NT2/D1 (cell line): ENCODE measurements at regions not wholly inside any gene's neighbourhood (a gene's known extent, or its start where the extent isn't known, plus 50 kb on each side); places are given as distances from the start of the nearest gene placed in this dataset.
"Not testable (repeated sequence)": the region's sequence is repeated elsewhere in the genome, so short reads cannot be mapped to it uniquely, and the experiment has no call there.

ENCODE experiments used
- DNase-seq: peaks from one replicate; pipeline ENCODE4 v3.0.0-alpha.2; 2011; ENCODE audit warnings: low read depth, low spot score
- H3K27me3 ChIP-seq: 2 replicates; pipeline ENCODE4 v1.6.0; 2011; ENCODE audit warnings: mild to moderate bottlenecking; ENCODE audit not compliant: insufficient read length, insufficient read depth
- H3K36me3 ChIP-seq: 2 replicates; pipeline ENCODE4 v1.6.1; 2011; ENCODE audit warnings: mild to moderate bottlenecking, low read length, mixed read lengths; ENCODE audit not compliant: insufficient read depth, insufficient read length
- H3K4me1 ChIP-seq: 2 replicates; pipeline ENCODE4 v1.5.1; 2011; ENCODE audit not compliant: insufficient read depth, insufficient read length
- H3K4me3 ChIP-seq: 2 replicates; pipeline ENCODE4 v1.5.1; 2011; ENCODE audit warnings: low read depth; ENCODE audit not compliant: insufficient read length
- H3K9ac ChIP-seq: 2 replicates; pipeline ENCODE4 v1.6.0; 2011; ENCODE audit warnings: low read depth; ENCODE audit not compliant: insufficient read length
- H3K9me3 ChIP-seq: 2 replicates; pipeline ENCODE4 v1.5.1; 2011; ENCODE audit warnings: mild to moderate bottlenecking, low read length; ENCODE audit not compliant: insufficient read depth
- SUZ12 ChIP-seq: IDR thresholded peaks from 2 replicates; pipeline ENCODE4 v1.6.1; 2011; ENCODE audit not compliant: insufficient read length, insufficient read depth; ENCODE audit errors: extremely low read depth
- YY1 ChIP-seq: IDR thresholded peaks from 2 replicates; pipeline ENCODE4 v1.6.1; 2011; ENCODE audit not compliant: insufficient read length, insufficient read depth
- ZNF274 ChIP-seq: IDR thresholded peaks from 2 replicates; pipeline ENCODE4 v1.6.1; 2011; ENCODE audit warnings: mild to moderate bottlenecking, low read depth, low read length

GRCh38 chr7:106566196-106566595, 94.8 kb downstream of the CCDC71L start:
- Histone ChIP-seq H3K9ac (no peak overlapping the region), H3K4me1 (no peaks in the 10 kb centered on the region), H3K4me3 (no peak overlapping the region), H3K36me3 (no peaks in the 10 kb centered on the region), H3K9me3 (peaks cover 4% of the 10 kb centered on the region; the same call in 1 of the 2 replicates), H3K27me3 (no peaks in the 10 kb centered on the region)
- TF ChIP-seq ZNF274 (no peak), YY1 (no peak), SUZ12 (no peak)
- DNase-seq, result no peak

GRCh38 chr7:106565428-106565827, 95.5 kb downstream of the CCDC71L start:
- H3K9me3 ChIP-seq, result peaks cover 4% of the 10 kb centered on the region; the same call in 1 of the 2 replicates
- H3K4me1 ChIP-seq, result no peaks in the 10 kb centered on the region
- no peak overlapping the region for H3K9ac ChIP-seq
- H3K36me3 ChIP-seq, result no peaks in the 10 kb centered on the region
- no peaks in the 10 kb centered on the region for H3K27me3 ChIP-seq
- TF ChIP-seq ZNF274, result no peak
- TF ChIP-seq SUZ12, result no peak
- no peak for TF ChIP-seq YY1
- H3K4me3 ChIP-seq, result no peak overlapping the region
- no peak for DNase-seq

GRCh38 chr7:106563466-106564150, 97.3 kb downstream of the CCDC71L start:
- no peaks in the 10 kb centered on the region for H3K9me3 ChIP-seq
- no peaks in the 10 kb centered on the region for H3K27me3 ChIP-seq
- H3K4me3 ChIP-seq, result no peak overlapping the region
- no peaks in the 10 kb centered on the region for H3K4me1 ChIP-seq
- no peaks in the 10 kb centered on the region for H3K36me3 ChIP-seq
- DNase-seq, result no peak
- TF ChIP-seq SUZ12 (no peak), YY1 (no peak), ZNF274 (no peak)
- no peak overlapping the region for H3K9ac ChIP-seq

- no peak for DNase-seq
- TF ChIP-seq YY1 (no peak), SUZ12 (no peak), ZNF274 (no peak)
- Histone ChIP-seq H3K4me1 (no peaks in the 10 kb centered on the region), H3K27me3 (no peaks in the 10 kb centered on the region), H3K9me3 (no peaks in the 10 kb centered on the region), H3K4me3 (no peak overlapping the region), H3K36me3 (no peaks in the 10 kb centered on the region), H3K9ac (no peak overlapping the region)
These were observed 98.1 kb downstream of the CCDC71L start for GRCh38 chr7:106562711-106563366.

DNA sequence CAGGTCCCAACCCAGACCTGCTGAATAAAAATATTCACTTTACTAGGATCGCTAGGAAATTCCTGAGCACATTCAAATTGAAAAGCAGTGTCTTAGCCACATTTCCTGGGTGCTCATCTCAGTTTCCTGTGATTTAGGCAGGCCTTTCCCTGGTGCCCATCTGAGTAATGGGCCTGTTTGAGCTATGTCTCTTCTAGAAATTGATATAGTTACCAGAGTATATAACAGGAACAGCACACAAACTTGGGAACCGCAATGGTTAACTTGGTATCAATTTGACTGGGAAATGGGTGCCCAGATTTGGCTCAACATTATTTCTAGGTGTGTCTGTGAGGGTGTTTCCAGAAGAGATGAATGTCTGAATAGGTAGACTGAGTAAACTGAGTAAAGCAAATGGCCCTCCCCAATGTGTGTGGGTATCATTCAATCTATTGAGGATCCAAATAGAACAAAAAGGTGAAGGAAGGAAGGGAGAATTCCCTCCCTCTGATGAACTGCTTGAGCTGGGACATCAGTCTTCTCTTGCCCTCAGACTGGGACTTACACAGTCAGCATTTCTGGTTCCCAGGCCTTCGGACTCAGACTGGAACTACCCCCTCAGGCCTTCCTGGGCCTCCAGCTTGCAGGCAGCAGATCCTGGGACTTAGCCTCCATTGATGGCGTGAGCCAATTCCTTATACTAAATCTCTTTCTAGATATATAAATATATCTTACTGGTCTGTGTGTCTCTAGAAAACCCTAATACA, 99.1 kb downstream of the CCDC71L start:
- TF ChIP-seq YY1 (no peak), ZNF274 (no peak), SUZ12 (no peak)
- H3K36me3 ChIP-seq, result no peaks in the 10 kb centered on the region
- DNase-seq, result no peak
- H3K4me1 ChIP-seq, result no peaks in the 10 kb centered on the region
- H3K9me3 ChIP-seq, result no peaks in the 10 kb centered on the region
- no peaks in the 10 kb centered on the region for H3K27me3 ChIP-seq
- no peak overlapping the region for H3K4me3 ChIP-seq
- no peak overlapping the region for H3K9ac ChIP-seq

- H3K36me3 ChIP-seq, result no peaks in the 10 kb centered on the region
These were observed 99.8 kb downstream of the CCDC71L start for GRCh38 chr7:106561151-106561550.

GRCh38 chr7:106560482-106560881, 100.5 kb downstream of the CCDC71L start:
- no peak for TF ChIP-seq SUZ12
- no peak for TF ChIP-seq YY1
- TF ChIP-seq ZNF274, result no peak
- no peaks in the 10 kb centered on the region for H3K36me3 ChIP-seq
- H3K27me3 ChIP-seq, result no peaks in the 10 kb centered on the region

More at GRCh38 chr7:106561151-106561550, 99.8 kb downstream of the CCDC71L start:
- Histone ChIP-seq H3K9ac (no peak overlapping the region), H3K9me3 (no peaks in the 10 kb centered on the region), H3K27me3 (no peaks in the 10 kb centered on the region), H3K4me3 (no peak overlapping the region), H3K4me1 (no peaks in the 10 kb centered on the region)
- no peak for TF ChIP-seq YY1
- TF ChIP-seq ZNF274, result no peak
- no peak for TF ChIP-seq SUZ12
- no peak for DNase-seq

GRCh38 chr7:106556244-106556643, 104.7 kb downstream of the CCDC71L start:
- H3K9me3 ChIP-seq, H3K4me1 ChIP-seq, H3K36me3 ChIP-seq, H3K27me3 ChIP-seq, DNase-seq, H3K4me3 ChIP-seq, H3K9ac ChIP-seq: not testable (repeated sequence)

More at GRCh38 chr7:106560482-106560881, 100.5 kb downstream of the CCDC71L start:
- H3K9ac ChIP-seq, result no peak overlapping the region
- H3K4me1 ChIP-seq, result no peaks in the 10 kb centered on the region
- no peaks in the 10 kb centered on the region for H3K9me3 ChIP-seq
- no peak overlapping the region for H3K4me3 ChIP-seq
- DNase-seq, result no peak

DNA sequence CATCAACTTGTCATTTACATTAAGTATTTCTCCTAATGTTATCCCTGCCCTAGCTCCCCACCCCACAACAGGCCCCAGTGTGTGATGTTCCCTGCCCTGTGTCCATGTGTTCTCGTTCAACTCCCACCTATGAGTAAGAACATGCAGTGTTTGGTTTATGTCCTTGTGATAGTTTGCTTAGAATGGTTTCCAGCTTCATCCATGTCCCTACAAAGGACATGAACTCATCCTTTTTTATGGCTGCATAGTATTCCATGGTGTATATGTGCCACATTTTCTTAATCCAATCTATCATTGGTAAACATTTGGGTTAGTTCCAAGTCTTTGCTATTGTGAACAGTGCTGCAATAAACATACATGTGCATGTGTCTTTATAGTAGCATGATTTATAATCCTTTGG, 106.3 kb downstream of the CCDC71L start:
- not testable (repeated sequence) for H3K4me3 ChIP-seq, H3K27me3 ChIP-seq, H3K9me3 ChIP-seq, H3K4me1 ChIP-seq, H3K36me3 ChIP-seq, H3K9ac ChIP-seq, DNase-seq
